GM18511 (cell line): ENCODE measurements at regions not wholly inside any gene's neighbourhood (a gene's known extent, or its start where the extent isn't known, plus 50 kb on each side); places are given as distances from the start of the nearest gene placed in this dataset.

ENCODE experiments used
- ATAC-seq: cut with Tn5 transposase; IDR thresholded peaks from one replicate; pipeline ENCODE4 v1.9.1; 2021; ENCODE audit warnings: mild to moderate bottlenecking, moderate library complexity; ENCODE audit not compliant: unreplicated experiment

GRCh38 chr2:33859811-33860461 is 260.8 kb upstream of the FAM98A start:
- ATAC-seq = peak; percentile 66

GRCh38 chr2:33859176-33859575 is 260.1 kb upstream of the FAM98A start:
- ATAC-seq = peak; percentile 14

- ATAC-seq = no peak
Observed at GRCh38 chr2:33848486-33848885, 249.4 kb upstream of the FAM98A start.

- no peak for ATAC-seq
Observed at GRCh38 chr2:33839791-33840190, 240.7 kb upstream of the FAM98A start.

- ATAC-seq = no peak
Observed at GRCh38 chr2:33836628-33837027, 237.5 kb upstream of the FAM98A start.

- ATAC-seq = no peak
Observed at GRCh38 chr2:33835911-33836310, 236.8 kb upstream of the FAM98A start.

- ATAC-seq = no peak
Observed at GRCh38 chr2:33822964-33823363, 223.9 kb upstream of the FAM98A start.

- ATAC-seq = no peak
Observed at GRCh38 chr2:33812707-33813106, 213.6 kb upstream of the FAM98A start.

GRCh38 chr2:33810046-33810835 is 211.1 kb upstream of the FAM98A start:
- ATAC-seq = no peak

- no peak for ATAC-seq
Observed at GRCh38 chr2:33806041-33806440, 206.9 kb upstream of the FAM98A start.

- no peak for ATAC-seq
Observed at GRCh38 chr2:33804155-33804554, 205.1 kb upstream of the FAM98A start.

GRCh38 chr2:33796511-33796910 is 197.4 kb upstream of the FAM98A start:
- no peak for ATAC-seq

- ATAC-seq = no peak
Observed at GRCh38 chr2:33791625-33792024, 192.5 kb upstream of the FAM98A start.

GRCh38 chr2:33788044-33788443 is 188.9 kb upstream of the FAM98A start:
- ATAC-seq = no peak

GRCh38 chr2:33786881-33787280 is 187.8 kb upstream of the FAM98A start:
- ATAC-seq = no peak

GRCh38 chr2:33785201-33786106 is 186.4 kb upstream of the FAM98A start:
- peak; percentile 90 for ATAC-seq

GRCh38 chr2:33784488-33784887 is 185.4 kb upstream of the FAM98A start:
- ATAC-seq = peak; percentile 7

GRCh38 chr2:33782395-33783230 is 183.5 kb upstream of the FAM98A start:
- ATAC-seq = no peak

- ATAC-seq = no peak
Observed at GRCh38 chr2:33777786-33778185, 178.7 kb upstream of the FAM98A start.

GRCh38 chr2:33775306-33775705 is 176.2 kb upstream of the FAM98A start:
- no peak for ATAC-seq

- no peak for ATAC-seq
Observed at GRCh38 chr2:33770023-33770422, 170.9 kb upstream of the FAM98A start.
